B cell (primary cell): ENCODE measurements at regions not wholly inside any gene's neighbourhood (a gene's known extent, or its start where the extent isn't known, plus 50 kb on each side); places are given as distances from the start of the nearest gene placed in this dataset.

Experiments
- ATAC-seq: fragments of 200-7000 bp; cut with Tn5 transposase; one replicate; pipeline ENCODE4 v1.10.0; 2021; ENCODE audit warnings: low read depth, mild to moderate bottlenecking, moderate number of reproducible peaks, moderate library complexity
- CTCF ChIA-PET: fragments of 350-600 bp; sonication (Branson Sonifier 250); formaldehyde crosslinking; loops from one replicate; lab custom pipeline; 2021; ENCODE audit warnings: antibody characterized with exemption, inconsistent platforms; lab: Charles Lee
- POLR2A ChIA-PET: fragments of 350-600 bp; sonication (Branson Sonifier 250); formaldehyde crosslinking; loops from one replicate; lab custom pipeline; 2021; ENCODE audit warnings: antibody characterized with exemption; lab: Charles Lee
- DNase-seq: peaks from one replicate; pipeline ENCODE4 v3.0.0; 2013
- H2AFZ ChIP-seq: 2 replicates; pipeline ENCODE4 v1.6.1; 2012; ENCODE audit warnings: mild to moderate bottlenecking, low read depth, low read length; ENCODE audit not compliant: insufficient read depth, poor library complexity, severe bottlenecking
- H3K27ac ChIP-seq, 2 donors: 1 replicate in 1 of 2; 2 replicates in 1 of 2; pipeline ENCODE4 v1.5.1; 2012 to 2013; ENCODE audit warnings: low read length in 2 of 2, mild to moderate bottlenecking in 2 of 2, moderate library complexity in 1 of 2
- H3K27me3 ChIP-seq, 4 experiments: fragments of 200-600 bp in 1 of 4; sonication (generic) in 1 of 4; replicated peaks in 1 of 4; 1 replicate in 2 of 4; 2 replicates in 2 of 4; pipeline versions ENCODE4 v1.6.1 to v1.7.0; 2013 to 2016; ENCODE audit warnings: low read length in 3 of 4, mild to moderate bottlenecking in 2 of 4, mixed read lengths in 1 of 4, moderate library complexity in 1 of 4; ENCODE audit not compliant: insufficient read depth in 4 of 4, control insufficient read depth in 3 of 4; ENCODE audit errors: control extremely low read depth in 1 of 4
- H3K36me3 ChIP-seq, 2 experiments: replicated peaks in 1 of 2; 1 replicate in 1 of 2; 2 replicates in 1 of 2; pipeline versions ENCODE4 v1.6.1 to v1.7.1; 2013; ENCODE audit warnings: low read length in 1 of 2; ENCODE audit not compliant: insufficient read depth in 2 of 2, control insufficient read depth in 1 of 2; ENCODE audit errors: control extremely low read depth in 1 of 2, extremely low read depth in 1 of 2
- H3K4me1 ChIP-seq, 2 donors: fragments of 200-600 bp in 1 of 2; sonication (generic) in 1 of 2; 1 replicate in 1 of 2; 2 replicates in 1 of 2; pipeline versions ENCODE4 v1.5.1 to v1.6.1; 2013 to 2017; ENCODE audit warnings: low read length in 2 of 2; ENCODE audit not compliant: control insufficient read depth in 2 of 2, insufficient read depth in 2 of 2
- H3K4me2 ChIP-seq: replicated peaks from 2 replicates; pipeline ENCODE3; 2012; ENCODE audit warnings: mild to moderate bottlenecking, low read depth, low read length; ENCODE audit not compliant: poor library complexity, severe bottlenecking
- H3K4me3 ChIP-seq, 5 experiments: fragments of 200-600 bp in 1 of 5; sonication (generic) in 1 of 5; 1 replicate in 3 of 5; 2 replicates in 2 of 5; pipeline versions ENCODE4 v1.5.1 to v1.7.0; 2011 to 2016; ENCODE audit warnings: low read length in 4 of 5, mild to moderate bottlenecking in 4 of 5, low read depth in 2 of 5, control low read depth in 1 of 5, moderate library complexity in 1 of 5; ENCODE audit not compliant: insufficient read depth in 1 of 5; ENCODE audit errors: control extremely low read depth in 1 of 5, extremely low read depth in 1 of 5
- H3K79me2 ChIP-seq: fragments of 200-600 bp; sonication (generic); one replicate; pipeline ENCODE4 v1.6.0; 2016; ENCODE audit warnings: low read length; ENCODE audit not compliant: control insufficient read depth, insufficient read depth
- H3K9ac ChIP-seq: fragments of 200-600 bp; sonication (generic); 2 replicates; pipeline ENCODE4 v1.6.1; 2017; ENCODE audit warnings: mild to moderate bottlenecking, low read length, moderate library complexity
- H3K9me3 ChIP-seq, 3 donors: one replicate each; pipeline versions ENCODE4 v1.6.1 to v1.7.1; 2013; ENCODE audit warnings: low read length in 2 of 3; ENCODE audit not compliant: control insufficient read depth in 2 of 3, insufficient read depth in 1 of 3; ENCODE audit errors: control extremely low read depth in 1 of 3
- H4K20me1 ChIP-seq: 2 replicates; pipeline ENCODE4 v1.6.0; 2012; ENCODE audit warnings: mild to moderate bottlenecking, low read length; ENCODE audit not compliant: insufficient read depth, control insufficient read depth, poor library complexity, severe bottlenecking
- H3K27ac Mint-ChIP-seq: one replicate; pipeline ENCODE4 v1.8.0; 2021; ENCODE audit warnings: mixed read lengths
- H3K27me3 Mint-ChIP-seq: one replicate; pipeline ENCODE4 v1.8.0; 2021; ENCODE audit warnings: mixed read lengths
- H3K4me1 Mint-ChIP-seq: one replicate; pipeline ENCODE4 v1.8.0; 2021; ENCODE audit warnings: mixed read lengths
- H3K4me3 Mint-ChIP-seq: one replicate; pipeline ENCODE4 v1.8.0; 2021; ENCODE audit warnings: mixed read lengths
- H3K9me3 Mint-ChIP-seq: one replicate; pipeline ENCODE4 v1.8.0; 2022; ENCODE audit warnings: mixed read lengths; ENCODE audit not compliant: insufficient read depth
- CTCF ChIP-seq: fragments of 200-600 bp; IDR thresholded peaks from one replicate; pipeline ENCODE4 v1.8.0; 2022; ENCODE audit warnings: antibody characterized with exemption, mild to moderate bottlenecking
- EZH2 ChIP-seq: IDR thresholded peaks from 2 replicates; pipeline ENCODE4 v1.6.1; 2012; ENCODE audit warnings: borderline replicate concordance, low read depth, mild to moderate bottlenecking, moderate library complexity, low read length; ENCODE audit not compliant: insufficient read depth, poor library complexity, severe bottlenecking
- WGBS: methylation state at CpG from one replicate; pipeline ENCODE4 v1.1.5; 2013; ENCODE audit warnings: missing lambda C conversion rate; ENCODE audit not compliant: insufficient coverage; 5-methylcytosine and 5-hydroxymethylcytosine counted together
- intact Hi-C: fragments of 100-400 bp; cut with micrococcal nuclease; formaldehyde crosslinking; loops from one replicate; pipeline ENCODE4 v1.10.0; 2022

- 90% methylated on average over 6 of the region's 7 CpGs for WGBS
- H3K27ac Mint-ChIP-seq, result no peak overlapping the region
- intact Hi-C loops, result no loop called here
Measured at GRCh38 chr7:1365846-1366245, 93.4 kb downstream of the MICALL2 start.

GRCh38 chr7:1366801-1367405, 92.4 kb downstream of the MICALL2 start:
- no peak overlapping the region for H3K27ac ChIP-seq
- intact Hi-C loops, result no loop called here
- H3K9me3 ChIP-seq, result peaks cover 0 to 50% (median 2%) of the 10 kb centered on the region in 3 donors
- ChIA-PET POLR2A (no interaction called here), CTCF (no interaction called here)
- Mint-ChIP-seq H3K4me1 (peaks cover 6% of the 10 kb centered on the region), H3K27me3 (peaks cover 51% of the 10 kb centered on the region), H3K4me3 (no peak overlapping the region), H3K9me3 (peaks cover 10% of the 10 kb centered on the region), H3K27ac (no peak overlapping the region)
- H3K27me3 ChIP-seq, result peaks cover 0 to 47% (median 15%) of the 10 kb centered on the region in 4 experiments
- no peak overlapping the region for H2AFZ ChIP-seq
- H3K4me1 ChIP-seq, result peaks cover 0 to 12% of the 10 kb centered on the region in 2 donors
- H3K79me2 ChIP-seq, result no peaks in the 10 kb centered on the region
- TF ChIP-seq EZH2 (no peak), CTCF (no peak)
- ATAC-seq (no peak), DNase-seq (no peak)
- no peaks in the 10 kb centered on the region for H3K36me3 ChIP-seq
- no peaks in the 10 kb centered on the region for H4K20me1 ChIP-seq
- no peak overlapping the region for H3K9ac ChIP-seq
- H3K4me2 ChIP-seq, result no peak overlapping the region
- 29% methylated on average over 11 of the region's 13 CpGs for WGBS
- no peak overlapping the region for H3K4me3 ChIP-seq

More at GRCh38 chr7:1365846-1366245, 93.4 kb downstream of the MICALL2 start:
- H3K79me2 ChIP-seq, result no peaks in the 10 kb centered on the region
- no peak overlapping the region for H2AFZ ChIP-seq
- Mint-ChIP-seq H3K4me1 (peaks cover 6% of the 10 kb centered on the region), H3K27me3 (peaks cover 46% of the 10 kb centered on the region), H3K4me3 (no peak overlapping the region), H3K9me3 (peaks cover 10% of the 10 kb centered on the region)
- H3K9me3 ChIP-seq, result peaks cover 0 to 53% (median 2%) of the 10 kb centered on the region in 3 donors
- H3K27me3 ChIP-seq, result peaks cover 0 to 42% (median 14%) of the 10 kb centered on the region in 4 experiments
- H3K4me3 ChIP-seq, result no peak overlapping the region
- DNase-seq (no peak), ATAC-seq (no peak)
- no peaks in the 10 kb centered on the region for H4K20me1 ChIP-seq
- no peak for TF ChIP-seq EZH2
- no peak for TF ChIP-seq CTCF
- CTCF ChIA-PET, result no interaction called here
- peaks cover 0 to 12% of the 10 kb centered on the region in 2 donors for H3K4me1 ChIP-seq
- H3K9ac ChIP-seq, result no peak overlapping the region
- POLR2A ChIA-PET, result no interaction called here
- no peak overlapping the region for H3K4me2 ChIP-seq
- H3K27ac ChIP-seq, result no peak overlapping the region
- no peaks in the 10 kb centered on the region for H3K36me3 ChIP-seq
